Esophagus muscularis mucosa (tissue), 3 donors: ENCODE measurements at regions not wholly inside any gene's neighbourhood (a gene's known extent, or its start where the extent isn't known, plus 50 kb on each side); places are given as distances from the start of the nearest gene placed in this dataset.

Experiments
- POLR2A ChIP-seq: fragments of 450-650 bp; IDR thresholded peaks from one replicate; pipeline ENCODE4 v1.6.1; 2017; ENCODE audit warnings: antibody characterized with exemption, moderate library complexity, mild to moderate bottlenecking, low read depth
- TF ChIP-seq, protein P1 (sequence below), 3 experiments: fragments of 200-600 bp in 2 of 3; fragments of 450-650 bp in 1 of 3; sonication (generic) in 2 of 3; IDR thresholded peaks; one replicate each; pipeline ENCODE4 v1.5.1; 2017 to 2019; ENCODE audit warnings: antibody characterized with exemption in 3 of 3, mild to moderate bottlenecking in 2 of 3, moderate library complexity in 1 of 3

DNA sequence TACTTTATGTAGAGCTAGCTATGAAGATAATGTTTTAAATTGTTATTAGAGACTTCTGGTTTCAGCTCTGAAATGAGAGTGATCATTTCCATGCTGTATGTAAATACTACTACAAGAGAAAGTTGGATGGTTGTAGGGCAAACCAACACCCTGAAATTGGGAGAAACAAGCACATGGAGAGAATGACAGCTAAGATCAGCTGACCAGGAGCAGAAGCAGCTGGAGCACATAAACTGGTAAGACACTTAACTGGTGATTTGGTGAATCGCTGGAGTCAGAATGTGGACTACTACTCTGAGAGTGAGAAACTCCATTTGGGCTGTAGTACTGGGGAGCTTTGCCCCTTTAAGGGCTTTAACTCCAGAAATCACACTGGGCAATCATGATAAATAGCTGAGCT is 226.8 kb downstream of the RND3 start:
- no peak for TF ChIP-seq POLR2A
- TF ChIP-seq, protein P1, sequence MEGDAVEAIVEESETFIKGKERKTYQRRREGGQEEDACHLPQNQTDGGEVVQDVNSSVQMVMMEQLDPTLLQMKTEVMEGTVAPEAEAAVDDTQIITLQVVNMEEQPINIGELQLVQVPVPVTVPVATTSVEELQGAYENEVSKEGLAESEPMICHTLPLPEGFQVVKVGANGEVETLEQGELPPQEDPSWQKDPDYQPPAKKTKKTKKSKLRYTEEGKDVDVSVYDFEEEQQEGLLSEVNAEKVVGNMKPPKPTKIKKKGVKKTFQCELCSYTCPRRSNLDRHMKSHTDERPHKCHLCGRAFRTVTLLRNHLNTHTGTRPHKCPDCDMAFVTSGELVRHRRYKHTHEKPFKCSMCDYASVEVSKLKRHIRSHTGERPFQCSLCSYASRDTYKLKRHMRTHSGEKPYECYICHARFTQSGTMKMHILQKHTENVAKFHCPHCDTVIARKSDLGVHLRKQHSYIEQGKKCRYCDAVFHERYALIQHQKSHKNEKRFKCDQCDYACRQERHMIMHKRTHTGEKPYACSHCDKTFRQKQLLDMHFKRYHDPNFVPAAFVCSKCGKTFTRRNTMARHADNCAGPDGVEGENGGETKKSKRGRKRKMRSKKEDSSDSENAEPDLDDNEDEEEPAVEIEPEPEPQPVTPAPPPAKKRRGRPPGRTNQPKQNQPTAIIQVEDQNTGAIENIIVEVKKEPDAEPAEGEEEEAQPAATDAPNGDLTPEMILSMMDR (IDR thresholded peaks at IDR 0.05) = no peak
